ENCODE measurements at regions not wholly inside any gene's neighbourhood (a gene's known extent, or its start where the extent isn't known, plus 50 kb on each side); places are given as distances from the start of the nearest gene placed in this dataset.

GRCh38 chr4:66885501-66886165 lies 659.7 kb downstream of the CENPC start:
- TF ChIP-seq CTCF (IDR thresholded peaks at IDR 0.05; ENCODE audit: low read depth, low read length, poor library complexity, severe bottlenecking): no peak
- no peak for TF ChIP-seq EZH2phosphoT487 (IDR thresholded peaks at IDR 0.05; ENCODE audit: borderline replicate concordance, low read length)
